Right lobe of liver (tissue), 4 donors: ENCODE measurements at regions not wholly inside any gene's neighbourhood (a gene's known extent, or its start where the extent isn't known, plus 50 kb on each side); places are given as distances from the start of the nearest gene placed in this dataset.

Source experiments
- CTCF ChIP-seq, 4 donors: fragments of 200-600 bp in 3 of 4; fragments of 450-650 bp in 1 of 4; IDR thresholded peaks; one replicate each; pipeline versions ENCODE4 v1.5.1 to v1.8.0; 2016 to 2022; ENCODE audit warnings: antibody characterized with exemption in 4 of 4, mild to moderate bottlenecking in 2 of 4
- POLR2A ChIP-seq: fragments of 450-650 bp; IDR thresholded peaks from one replicate; pipeline ENCODE4 v1.6.1; 2017; ENCODE audit warnings: antibody characterized with exemption, mild to moderate bottlenecking
- donor health status: DM: no; HTN: no; CAD: no.
- donor health status: DM: no; HTN: no; CAD: no.
- donor health status: DM: no; HTN: yes; CAD: no.

- no peak for TF ChIP-seq CTCF (IDR thresholded peaks at IDR 0.05)
- TF ChIP-seq POLR2A = no peak
Observed at GRCh38 chr2:18262601-18263000, 297.9 kb downstream of the RDH14 start.
